ENCODE measurements at regions not wholly inside any gene's neighbourhood (a gene's known extent, or its start where the extent isn't known, plus 50 kb on each side); places are given as distances from the start of the nearest gene placed in this dataset.

GRCh38 chr12:124624823-124625222, 57.4 kb upstream of the NCOR2 start:
- TF ChIP-seq, protein P1, sequence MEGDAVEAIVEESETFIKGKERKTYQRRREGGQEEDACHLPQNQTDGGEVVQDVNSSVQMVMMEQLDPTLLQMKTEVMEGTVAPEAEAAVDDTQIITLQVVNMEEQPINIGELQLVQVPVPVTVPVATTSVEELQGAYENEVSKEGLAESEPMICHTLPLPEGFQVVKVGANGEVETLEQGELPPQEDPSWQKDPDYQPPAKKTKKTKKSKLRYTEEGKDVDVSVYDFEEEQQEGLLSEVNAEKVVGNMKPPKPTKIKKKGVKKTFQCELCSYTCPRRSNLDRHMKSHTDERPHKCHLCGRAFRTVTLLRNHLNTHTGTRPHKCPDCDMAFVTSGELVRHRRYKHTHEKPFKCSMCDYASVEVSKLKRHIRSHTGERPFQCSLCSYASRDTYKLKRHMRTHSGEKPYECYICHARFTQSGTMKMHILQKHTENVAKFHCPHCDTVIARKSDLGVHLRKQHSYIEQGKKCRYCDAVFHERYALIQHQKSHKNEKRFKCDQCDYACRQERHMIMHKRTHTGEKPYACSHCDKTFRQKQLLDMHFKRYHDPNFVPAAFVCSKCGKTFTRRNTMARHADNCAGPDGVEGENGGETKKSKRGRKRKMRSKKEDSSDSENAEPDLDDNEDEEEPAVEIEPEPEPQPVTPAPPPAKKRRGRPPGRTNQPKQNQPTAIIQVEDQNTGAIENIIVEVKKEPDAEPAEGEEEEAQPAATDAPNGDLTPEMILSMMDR (IDR thresholded peaks at IDR 0.05; ENCODE audit: low read depth, low read length), result no peak
- no peak for DNase-seq (ENCODE audit: low read depth in 2 of 2)
- no peak overlapping the region for H3K4me3 ChIP-seq (replicated peaks in 1 of 2; ENCODE audit: low read depth in 2 of 2, low read length in 2 of 2)

- TF ChIP-seq, protein P1 (IDR thresholded peaks at IDR 0.05; ENCODE audit: low read depth, low read length), result no peak
- no peak overlapping the region for H3K4me3 ChIP-seq (replicated peaks in 1 of 2; ENCODE audit: low read depth in 2 of 2, low read length in 2 of 2)
- no peak for DNase-seq (ENCODE audit: low read depth in 2 of 2)
These were observed 56.1 kb upstream of the NCOR2 start for GRCh38 chr12:124623344-124624035.

DNA sequence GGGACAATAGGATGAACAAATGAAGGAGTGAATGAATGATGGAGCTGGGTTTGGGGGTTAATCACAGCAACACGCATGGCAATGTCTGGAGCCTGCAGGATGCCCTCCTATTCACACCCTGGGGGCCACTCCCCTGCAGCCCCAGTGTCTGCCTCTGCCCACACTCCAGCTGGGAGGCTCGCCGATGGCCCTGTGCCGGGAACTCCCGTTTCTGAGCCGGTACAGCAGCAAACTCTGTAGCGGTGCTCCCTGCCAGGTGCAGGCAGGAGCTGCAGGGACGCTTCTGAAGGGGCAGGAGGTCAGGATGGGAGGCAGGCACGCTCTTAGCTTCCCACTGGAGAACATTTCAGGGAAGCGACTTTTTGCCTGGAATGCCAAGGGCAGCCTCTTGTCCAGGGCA, 55.4 kb upstream of the NCOR2 start:
- no peak overlapping the region for H3K4me3 ChIP-seq (replicated peaks in 1 of 2; ENCODE audit: low read depth in 2 of 2, low read length in 2 of 2)
- TF ChIP-seq, protein P1 (IDR thresholded peaks at IDR 0.05; ENCODE audit: low read depth, low read length), result no peak
- no peak for DNase-seq (ENCODE audit: low read depth in 2 of 2)

- no peak overlapping the region for H3K4me3 ChIP-seq (replicated peaks in 1 of 2; ENCODE audit: low read depth in 2 of 2, low read length in 2 of 2)
- TF ChIP-seq, protein P1 (IDR thresholded peaks at IDR 0.05; ENCODE audit: low read depth, low read length), result no peak
- no peak for DNase-seq (ENCODE audit: low read depth in 2 of 2)
These were observed 54.9 kb upstream of the NCOR2 start for GRCh38 chr12:124622331-124622730.

DNA sequence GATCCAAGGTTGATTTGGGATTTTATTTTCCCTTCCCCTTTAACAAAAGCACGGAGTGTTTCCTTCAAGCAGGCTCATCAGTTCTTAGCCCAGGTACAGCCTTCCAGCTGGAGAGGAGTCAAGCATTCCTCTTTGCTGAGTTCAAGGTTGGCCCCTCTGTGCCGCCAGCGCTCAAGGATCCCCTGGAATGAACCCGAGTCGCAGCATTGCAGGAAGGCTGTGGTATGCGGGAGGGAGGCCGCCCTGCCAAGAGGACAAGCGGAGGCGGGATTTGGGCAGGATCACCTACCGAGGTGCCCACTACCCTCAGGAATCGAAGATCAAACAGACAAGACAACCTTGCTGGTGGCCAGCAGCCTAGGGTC, 53.9 kb upstream of the NCOR2 start:
- peak; percentile 62 to 83 for DNase-seq (ENCODE audit: low read depth in 2 of 2)
- TF ChIP-seq, protein P1 (IDR thresholded peaks at IDR 0.05; ENCODE audit: low read depth, low read length), result no peak
- no peak overlapping the region for H3K4me3 ChIP-seq (replicated peaks in 1 of 2; ENCODE audit: low read depth in 2 of 2, low read length in 2 of 2)

DNA sequence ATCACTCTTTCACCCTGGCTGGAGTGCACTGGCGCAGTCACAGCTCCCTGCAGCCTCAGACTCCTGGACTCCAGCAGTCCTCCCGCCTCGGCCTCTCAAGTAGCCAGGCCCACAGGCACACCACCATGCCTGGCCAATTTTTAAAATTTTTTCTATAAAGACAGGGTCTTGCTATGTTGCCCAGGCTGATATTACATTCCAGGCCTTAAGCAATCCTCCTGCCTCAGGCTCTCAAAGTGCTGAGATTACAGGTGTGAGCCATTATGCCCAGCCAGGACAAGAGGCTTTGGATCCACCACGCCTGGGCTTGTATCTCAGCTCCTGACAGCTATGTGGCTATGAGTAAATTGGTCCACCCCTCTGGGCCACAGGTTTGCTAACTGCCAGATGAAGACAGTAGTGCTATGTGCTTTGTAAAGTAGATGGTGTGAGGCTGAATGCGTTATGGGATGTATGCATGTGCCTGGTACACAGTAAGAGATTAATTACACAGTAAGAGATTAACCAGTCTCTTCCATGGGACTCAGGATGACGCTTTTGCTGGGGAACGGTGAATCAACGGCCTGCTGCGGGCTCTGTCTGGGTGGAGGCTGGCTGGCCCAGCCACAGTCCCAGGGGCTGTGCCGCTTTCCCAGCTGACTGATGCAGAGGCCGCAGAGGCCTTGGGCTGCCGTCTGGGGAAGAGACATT, 53.3 kb upstream of the NCOR2 start:
- peak; percentile 60 to 65 for DNase-seq (ENCODE audit: low read depth in 2 of 2)
- TF ChIP-seq, protein P1 (IDR thresholded peaks at IDR 0.05; ENCODE audit: low read depth, low read length), result no peak
- no peak overlapping the region for H3K4me3 ChIP-seq (replicated peaks in 1 of 2; ENCODE audit: low read depth in 2 of 2, low read length in 2 of 2)

Measured in cardiac fibroblast (primary cell).